ENCODE measurements at regions not wholly inside any gene's neighbourhood (a gene's known extent, or its start where the extent isn't known, plus 50 kb on each side); places are given as distances from the start of the nearest gene placed in this dataset.
"Not testable (repeated sequence)": the region's sequence is repeated elsewhere in the genome, so short reads cannot be mapped to it uniquely, and the experiment has no call there.

GRCh38 chr21:6428498-6429092, 4092.8 kb upstream of the TPTE start:
- H3K9me3 Mint-ChIP-seq, ATAC-seq, H3K4me3 Mint-ChIP-seq, H3K27me3 Mint-ChIP-seq, H3K4me1 Mint-ChIP-seq, H3K27ac Mint-ChIP-seq, DNase-seq: not testable (repeated sequence)

GRCh38 chr21:6429924-6430323, 4091.5 kb upstream of the TPTE start:
- H3K4me3 Mint-ChIP-seq, H3K4me1 Mint-ChIP-seq, H3K9me3 Mint-ChIP-seq, ATAC-seq, H3K27me3 Mint-ChIP-seq, H3K27ac Mint-ChIP-seq, DNase-seq: not testable (repeated sequence)

GRCh38 chr21:6433149-6433548, 4088.2 kb upstream of the TPTE start:
- not testable (repeated sequence) for DNase-seq, H3K4me3 Mint-ChIP-seq, H3K27ac Mint-ChIP-seq, H3K9me3 Mint-ChIP-seq, ATAC-seq, H3K27me3 Mint-ChIP-seq
- peaks cover 11% of the 10 kb centered on the region for H3K4me1 Mint-ChIP-seq

- H3K27ac Mint-ChIP-seq, DNase-seq, H3K27me3 Mint-ChIP-seq, ATAC-seq, H3K4me3 Mint-ChIP-seq, H3K9me3 Mint-ChIP-seq: not testable (repeated sequence)
- H3K4me1 Mint-ChIP-seq = peaks cover 14% of the 10 kb centered on the region
Measured at GRCh38 chr21:6436205-6436604, 4085.2 kb upstream of the TPTE start.

- Mint-ChIP-seq H3K27ac (peak overlapping the region in 1 of 2 donors; percentile 27), H3K4me3 (peak overlapping the region in 1 of 2 donors; percentile 53)
Measured at GRCh38 chr21:6436971-6437833, 4084.2 kb upstream of the TPTE start.

GRCh38 chr21:6437834-6438187, 4083.6 kb upstream of the TPTE start:
- H3K4me1 Mint-ChIP-seq = peaks cover 14% of the 10 kb centered on the region
- peak; percentile 65 for ATAC-seq
- H3K27me3 Mint-ChIP-seq, H3K9me3 Mint-ChIP-seq, H3K27ac Mint-ChIP-seq, DNase-seq: not testable (repeated sequence)
- peak overlapping the region in 1 of 2 donors; percentile 41 for H3K4me3 Mint-ChIP-seq

More at GRCh38 chr21:6436971-6437833, 4084.2 kb upstream of the TPTE start:
- DNase-seq, H3K9me3 Mint-ChIP-seq, H3K27me3 Mint-ChIP-seq: not testable (repeated sequence)
- peaks cover 14% of the 10 kb centered on the region for H3K4me1 Mint-ChIP-seq
- peak; percentile 86 for ATAC-seq

- not testable (repeated sequence) for H3K27ac Mint-ChIP-seq, H3K9me3 Mint-ChIP-seq, ATAC-seq, DNase-seq, H3K4me3 Mint-ChIP-seq, H3K27me3 Mint-ChIP-seq
- H3K4me1 Mint-ChIP-seq = peaks cover 14% of the 10 kb centered on the region
Measured at GRCh38 chr21:6439058-6439457, 4082.3 kb upstream of the TPTE start.

- H3K4me1 Mint-ChIP-seq, DNase-seq, ATAC-seq, H3K27me3 Mint-ChIP-seq, H3K27ac Mint-ChIP-seq, H3K9me3 Mint-ChIP-seq, H3K4me3 Mint-ChIP-seq: not testable (repeated sequence)
Measured at GRCh38 chr21:6454648-6455340, 4066.6 kb upstream of the TPTE start.

- not testable (repeated sequence) for H3K4me3 Mint-ChIP-seq, DNase-seq, H3K27ac Mint-ChIP-seq, H3K9me3 Mint-ChIP-seq, H3K27me3 Mint-ChIP-seq, H3K4me1 Mint-ChIP-seq, ATAC-seq
Measured at GRCh38 chr21:6456011-6456661, 4065.2 kb upstream of the TPTE start.

- not testable (repeated sequence) for H3K9me3 Mint-ChIP-seq, H3K27ac Mint-ChIP-seq, H3K4me1 Mint-ChIP-seq, DNase-seq, ATAC-seq, H3K4me3 Mint-ChIP-seq, H3K27me3 Mint-ChIP-seq
Measured at GRCh38 chr21:6459761-6460160, 4061.6 kb upstream of the TPTE start.

- DNase-seq, H3K27ac Mint-ChIP-seq, H3K9me3 Mint-ChIP-seq, H3K4me1 Mint-ChIP-seq, H3K4me3 Mint-ChIP-seq, ATAC-seq, H3K27me3 Mint-ChIP-seq: not testable (repeated sequence)
Measured at GRCh38 chr21:6461358-6461757, 4060.0 kb upstream of the TPTE start.

- not testable (repeated sequence) for H3K9me3 Mint-ChIP-seq, H3K4me3 Mint-ChIP-seq, H3K4me1 Mint-ChIP-seq, H3K27me3 Mint-ChIP-seq, ATAC-seq, H3K27ac Mint-ChIP-seq, DNase-seq
Measured at GRCh38 chr21:6464419-6464818, 4057.0 kb upstream of the TPTE start.

GRCh38 chr21:6466081-6466698, 4055.2 kb upstream of the TPTE start:
- H3K4me3 Mint-ChIP-seq, DNase-seq, H3K27me3 Mint-ChIP-seq, H3K9me3 Mint-ChIP-seq, H3K4me1 Mint-ChIP-seq, H3K27ac Mint-ChIP-seq: not testable (repeated sequence)
- ATAC-seq = peak; percentile 35

- peak; percentile 53 for ATAC-seq
- H3K4me3 Mint-ChIP-seq = not testable (repeated sequence)
Measured at GRCh38 chr21:6466707-6467106, 4054.7 kb upstream of the TPTE start.

GRCh38 chr21:6467189-6467774, 4054.1 kb upstream of the TPTE start:
- peak; percentile 75 for ATAC-seq
- not testable (repeated sequence) for H3K4me3 Mint-ChIP-seq

More at GRCh38 chr21:6466707-6467106, 4054.7 kb upstream of the TPTE start:
- not testable (repeated sequence) for H3K27ac Mint-ChIP-seq, DNase-seq, H3K4me1 Mint-ChIP-seq, H3K27me3 Mint-ChIP-seq, H3K9me3 Mint-ChIP-seq

More at GRCh38 chr21:6467189-6467774, 4054.1 kb upstream of the TPTE start:
- not testable (repeated sequence) for DNase-seq, H3K4me1 Mint-ChIP-seq, H3K9me3 Mint-ChIP-seq, H3K27ac Mint-ChIP-seq, H3K27me3 Mint-ChIP-seq
